ENCODE measurements at regions not wholly inside any gene's neighbourhood (a gene's known extent, or its start where the extent isn't known, plus 50 kb on each side); places are given as distances from the start of the nearest gene placed in this dataset.
"Not testable (repeated sequence)": the region's sequence is repeated elsewhere in the genome, so short reads cannot be mapped to it uniquely, and the experiment has no call there.

DNA sequence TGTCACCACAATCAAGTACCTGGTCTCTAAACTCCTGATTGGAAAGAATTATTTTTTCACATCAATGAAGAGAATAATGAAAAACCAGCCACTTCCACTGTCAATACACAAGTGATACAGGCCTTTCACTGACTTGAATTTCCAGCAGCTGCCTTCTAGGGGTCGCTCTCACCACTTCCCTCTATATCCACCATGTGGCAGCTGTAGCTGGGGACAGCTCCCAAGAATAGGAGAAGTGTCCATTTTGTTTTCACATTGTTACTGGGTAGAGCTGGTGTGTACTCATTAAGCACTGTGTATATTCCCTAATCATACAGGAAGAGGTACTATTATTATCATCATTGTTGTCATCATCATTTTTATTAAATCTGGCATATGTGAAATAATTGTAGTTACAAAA lies 438.4 kb upstream of the SPTLC3 start:
- H3K4me3 ChIP-seq (ENCODE audit: low read length), result no peak overlapping the region
- no peak for ATAC-seq
- Mint-ChIP-seq H3K4me3 (no peak overlapping the region), H3K9me3 (peaks cover 0 to 12% (median 0%) of the 10 kb centered on the region in 11 donors), H3K27ac (no peak overlapping the region), H3K36me3 (no peaks in the 10 kb centered on the region), H3K4me1 (no peaks in the 10 kb centered on the region), H3K27me3 (no peaks in the 10 kb centered on the region)
- no peaks in the 10 kb centered on the region for H3K9me3 ChIP-seq (ENCODE audit: control insufficient read depth in 2 of 3, low read length in 3 of 3)
- no peaks in the 10 kb centered on the region for H3K4me1 ChIP-seq (ENCODE audit: control insufficient read depth in 2 of 2, insufficient read depth in 2 of 2, low read length in 2 of 2)
- H3K27me3 ChIP-seq (ENCODE audit: control insufficient read depth in 2 of 2, insufficient read depth in 2 of 2, low read length in 2 of 2), result no peaks in the 10 kb centered on the region
- H3K36me3 ChIP-seq (ENCODE audit: control insufficient read depth in 2 of 3, insufficient read depth in 3 of 3, low read length in 3 of 3), result no peaks in the 10 kb centered on the region
- ChIA-PET POLR2A (no interaction called here), CTCF (no interaction called here)
- H3K27ac ChIP-seq (ENCODE audit: low read depth, low read length), result no peak overlapping the region
- intact Hi-C loops (cut with micrococcal nuclease), result no loop called here
- no peak for DNase-seq

DNA sequence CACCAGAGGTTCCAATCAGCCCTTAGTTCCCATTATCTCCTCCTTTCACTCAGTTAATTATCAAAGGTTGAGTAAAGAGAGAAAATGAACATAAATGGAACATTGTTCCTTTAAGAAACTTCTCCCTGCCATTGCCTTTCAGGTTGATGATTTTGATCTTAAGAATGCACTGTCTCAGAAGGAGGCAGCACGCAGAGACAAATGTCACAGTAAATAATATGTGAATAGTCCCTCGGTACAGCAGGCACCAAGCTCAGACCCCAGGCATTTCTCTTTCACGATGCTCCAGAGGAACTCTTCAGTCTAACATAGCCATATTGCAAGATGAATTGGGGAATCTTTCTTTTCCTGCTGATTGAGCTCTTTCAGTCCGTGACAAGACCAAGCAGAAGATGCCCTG lies 435.3 kb upstream of the SPTLC3 start:
- Histone ChIP-seq H3K36me3 (ENCODE audit: control insufficient read depth in 2 of 3, insufficient read depth in 3 of 3, low read length in 3 of 3) (no peaks in the 10 kb centered on the region), H3K9me3 (ENCODE audit: control insufficient read depth in 2 of 3, low read length in 3 of 3) (no peaks in the 10 kb centered on the region), H3K27me3 (ENCODE audit: control insufficient read depth in 2 of 2, insufficient read depth in 2 of 2, low read length in 2 of 2) (no peaks in the 10 kb centered on the region), H3K4me1 (ENCODE audit: control insufficient read depth in 2 of 2, insufficient read depth in 2 of 2, low read length in 2 of 2) (no peaks in the 10 kb centered on the region), H3K27ac (ENCODE audit: low read depth, low read length) (no peak overlapping the region), H3K4me3 (ENCODE audit: low read length) (no peak overlapping the region)
- H3K9me3 Mint-ChIP-seq, result peaks cover 0 to 12% (median 0%) of the 10 kb centered on the region in 11 donors
- H3K4me3 Mint-ChIP-seq, result no peak overlapping the region
- DNase-seq (no peak), ATAC-seq (no peak)
- H3K27me3 Mint-ChIP-seq, result no peaks in the 10 kb centered on the region
- H3K4me1 Mint-ChIP-seq, result no peaks in the 10 kb centered on the region
- CTCF ChIA-PET, result no interaction called here
- no peak overlapping the region for H3K27ac Mint-ChIP-seq
- no peaks in the 10 kb centered on the region for H3K36me3 Mint-ChIP-seq
- intact Hi-C loops (cut with micrococcal nuclease), result no loop called here
- POLR2A ChIA-PET, result no interaction called here

DNA sequence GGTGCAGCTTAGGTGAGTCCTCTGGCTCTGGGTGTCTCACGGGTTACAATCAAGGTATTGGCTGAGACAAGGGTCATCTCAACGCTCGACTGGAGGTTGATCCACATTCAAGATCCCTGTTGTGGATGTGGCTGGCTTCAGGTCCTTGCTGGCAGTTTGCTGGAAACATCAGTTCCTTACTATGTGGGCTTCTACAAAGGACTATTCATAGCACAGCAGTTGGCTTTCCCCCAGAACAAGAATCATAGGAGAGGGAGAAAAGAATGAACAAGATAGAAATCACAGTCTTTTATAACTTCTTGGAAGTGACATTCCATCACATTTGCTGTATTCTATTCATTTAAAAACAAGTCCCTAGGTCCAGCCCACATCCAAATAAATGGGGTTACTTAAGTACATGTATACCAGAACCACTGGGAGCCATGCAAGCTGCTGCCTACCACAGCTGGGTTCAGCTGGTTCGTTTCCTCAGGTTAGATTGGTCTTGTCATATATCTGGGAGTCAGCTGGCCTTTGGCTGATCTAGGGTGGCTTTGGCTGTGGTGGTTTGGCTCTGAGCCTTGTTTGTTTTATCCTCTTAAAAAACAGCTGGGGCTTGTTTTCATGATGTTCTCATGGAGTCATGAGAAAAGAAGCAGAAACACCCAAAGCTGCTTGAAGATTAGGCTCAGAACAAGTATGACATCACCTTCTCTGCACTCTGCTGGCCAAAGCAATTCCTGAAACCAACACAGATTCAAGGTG lies 433.2 kb upstream of the SPTLC3 start:
- intact Hi-C loops (cut with micrococcal nuclease), result no loop called here
- ChIA-PET POLR2A (interaction anchor here (0.6 kb wide), 1 partner anchor 20 kb away, joined by 3 read pairs; no protein-coding TSS in a partner anchor), CTCF (no interaction called here)
- DNase-seq (no peak), ATAC-seq (no peak)
- no peak overlapping the region for H3K27ac ChIP-seq (ENCODE audit: low read depth, low read length)
- H3K4me1 ChIP-seq (ENCODE audit: control insufficient read depth in 2 of 2, insufficient read depth in 2 of 2, low read length in 2 of 2), result no peaks in the 10 kb centered on the region
- Mint-ChIP-seq H3K27ac (no peak overlapping the region), H3K27me3 (no peaks in the 10 kb centered on the region), H3K4me3 (no peak overlapping the region), H3K4me1 (no peaks in the 10 kb centered on the region), H3K36me3 (no peaks in the 10 kb centered on the region), H3K9me3 (peaks cover 0 to 7% (median 0%) of the 10 kb centered on the region in 11 donors)
- H3K4me3 ChIP-seq (ENCODE audit: low read length), result no peak overlapping the region
- no peaks in the 10 kb centered on the region for H3K27me3 ChIP-seq (ENCODE audit: control insufficient read depth in 2 of 2, insufficient read depth in 2 of 2, low read length in 2 of 2)
- H3K9me3 ChIP-seq (ENCODE audit: control insufficient read depth in 2 of 3, low read length in 3 of 3), result no peaks in the 10 kb centered on the region
- H3K36me3 ChIP-seq (ENCODE audit: control insufficient read depth in 2 of 3, insufficient read depth in 3 of 3, low read length in 3 of 3), result no peaks in the 10 kb centered on the region

DNA sequence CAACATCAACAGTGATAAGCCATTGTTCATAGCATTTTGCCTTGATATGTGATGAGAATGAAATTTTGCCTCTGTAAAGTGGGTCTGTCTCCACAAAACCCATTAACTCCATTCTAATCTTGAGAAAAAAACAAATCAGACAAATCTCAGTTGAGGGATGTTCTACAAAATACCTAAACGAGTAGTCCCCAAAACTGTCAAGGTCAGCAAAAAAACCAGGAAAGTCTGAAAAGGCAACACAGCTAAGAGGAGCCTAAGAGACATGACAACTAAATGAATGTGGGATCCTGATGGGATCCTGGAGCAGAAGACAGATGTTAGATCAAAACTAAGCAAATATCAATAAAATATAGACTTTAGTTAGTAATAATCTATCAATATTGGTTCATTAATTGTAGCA lies 431.6 kb upstream of the SPTLC3 start:
- DNase-seq, result no peak

DNA sequence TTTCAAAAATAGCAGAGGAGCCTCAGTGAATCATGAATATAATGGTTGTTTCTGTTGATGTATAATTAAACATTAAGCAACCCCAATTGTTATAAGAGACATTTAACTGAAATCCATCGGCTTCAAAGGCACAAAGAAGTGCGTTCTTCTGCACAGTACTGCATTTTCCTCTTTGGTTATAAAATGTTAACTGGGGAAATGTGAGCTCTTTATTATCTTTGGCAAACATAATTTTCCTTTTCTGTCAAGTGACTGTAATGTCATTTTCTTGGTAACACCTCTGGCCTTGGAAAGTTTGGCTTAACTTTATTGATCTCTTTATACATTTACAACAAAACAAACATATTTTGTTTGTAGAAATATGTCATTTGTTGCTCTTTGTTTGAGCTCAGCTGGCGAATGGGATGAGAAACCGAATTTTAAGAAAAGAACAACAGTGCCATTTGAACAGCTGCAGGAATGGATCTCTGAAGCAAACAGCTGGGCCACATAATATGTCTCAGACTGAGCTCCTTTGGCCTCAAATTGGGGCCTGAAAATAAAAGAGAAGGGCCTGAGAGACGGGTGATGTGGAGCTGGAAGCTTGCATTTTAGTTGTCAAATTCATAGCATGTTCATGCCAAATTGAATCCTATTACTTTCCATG lies 427.0 kb upstream of the SPTLC3 start:
- CTCF ChIA-PET, result no interaction called here
- H3K9me3 ChIP-seq (ENCODE audit: control insufficient read depth in 2 of 3, low read length in 3 of 3), result no peaks in the 10 kb centered on the region
- H3K27me3 ChIP-seq (ENCODE audit: control insufficient read depth in 2 of 2, insufficient read depth in 2 of 2, low read length in 2 of 2), result no peaks in the 10 kb centered on the region
- ATAC-seq (no peak), DNase-seq (no peak)
- H3K36me3 ChIP-seq (ENCODE audit: control insufficient read depth in 2 of 3, insufficient read depth in 3 of 3, low read length in 3 of 3), result no peaks in the 10 kb centered on the region
- H3K27ac Mint-ChIP-seq, result no peak overlapping the region
- no peaks in the 10 kb centered on the region for H3K4me1 ChIP-seq (ENCODE audit: control insufficient read depth in 2 of 2, insufficient read depth in 2 of 2, low read length in 2 of 2)
- POLR2A ChIA-PET, result no interaction called here
- no peaks in the 10 kb centered on the region for H3K27me3 Mint-ChIP-seq
- H3K36me3 Mint-ChIP-seq, result peaks cover 0 to 4% (median 0%) of the 10 kb centered on the region in 5 donors
- no peak overlapping the region for H3K4me3 ChIP-seq (ENCODE audit: low read length)
- no peak overlapping the region for H3K4me3 Mint-ChIP-seq
- intact Hi-C loops (cut with micrococcal nuclease), result no loop called here
- H3K27ac ChIP-seq (ENCODE audit: low read depth, low read length), result no peak overlapping the region
- no peaks in the 10 kb centered on the region for H3K4me1 Mint-ChIP-seq
- peaks cover 2 to 13% (median 5%) of the 10 kb centered on the region in 11 donors for H3K9me3 Mint-ChIP-seq

More for the DNA sequence above, 431.6 kb upstream of the SPTLC3 start:
- Histone ChIP-seq H3K36me3 (ENCODE audit: control insufficient read depth in 2 of 3, insufficient read depth in 3 of 3, low read length in 3 of 3) (no peaks in the 10 kb centered on the region), H3K27me3 (ENCODE audit: control insufficient read depth in 2 of 2, insufficient read depth in 2 of 2, low read length in 2 of 2) (no peaks in the 10 kb centered on the region), H3K9me3 (ENCODE audit: control insufficient read depth in 2 of 3, low read length in 3 of 3) (no peaks in the 10 kb centered on the region), H3K27ac (ENCODE audit: low read depth, low read length) (no peak overlapping the region), H3K4me1 (ENCODE audit: control insufficient read depth in 2 of 2, insufficient read depth in 2 of 2, low read length in 2 of 2) (no peaks in the 10 kb centered on the region), H3K4me3 (ENCODE audit: low read length) (no peak overlapping the region)
- peaks cover 0 to 9% (median 4%) of the 10 kb centered on the region in 11 donors for H3K9me3 Mint-ChIP-seq
- no peak for ATAC-seq
- no peaks in the 10 kb centered on the region for H3K4me1 Mint-ChIP-seq
- POLR2A ChIA-PET, result no interaction called here
- H3K4me3 Mint-ChIP-seq, result no peak overlapping the region
- CTCF ChIA-PET, result no interaction called here
- H3K27me3 Mint-ChIP-seq, result no peaks in the 10 kb centered on the region
- H3K27ac Mint-ChIP-seq, result no peak overlapping the region
- H3K36me3 Mint-ChIP-seq, result peaks cover 0 to 4% (median 0%) of the 10 kb centered on the region in 5 donors
- intact Hi-C loops (cut with micrococcal nuclease), result no loop called here

DNA sequence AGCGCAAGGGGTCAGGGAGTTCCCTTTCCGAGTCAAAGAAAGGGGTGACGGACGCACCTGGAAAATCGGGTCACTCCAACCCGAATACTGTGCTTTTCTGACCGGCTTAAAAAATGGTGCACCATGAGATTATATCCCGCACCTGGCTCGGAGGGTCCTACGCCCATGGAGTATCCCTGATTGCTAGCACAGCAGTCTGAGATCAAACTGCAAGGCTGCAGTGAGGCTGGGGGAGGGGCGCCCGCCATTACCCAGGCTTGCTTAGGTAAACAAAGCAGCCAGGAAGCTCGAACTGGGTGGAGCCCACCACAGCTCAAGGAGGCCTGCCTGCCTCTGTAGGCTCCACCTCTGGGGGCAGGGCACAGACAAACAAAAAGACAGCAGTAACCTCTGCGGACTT lies 426.1 kb upstream of the SPTLC3 start:
- H3K36me3 Mint-ChIP-seq; DNase-seq; H3K4me3 ChIP-seq (ENCODE audit: low read length); H3K4me1 Mint-ChIP-seq; CTCF ChIA-PET; H3K36me3 ChIP-seq (ENCODE audit: control insufficient read depth in 2 of 3, insufficient read depth in 3 of 3, low read length in 3 of 3); H3K27me3 ChIP-seq (ENCODE audit: control insufficient read depth in 2 of 2, insufficient read depth in 2 of 2, low read length in 2 of 2); H3K27ac ChIP-seq (ENCODE audit: low read depth, low read length); ATAC-seq; H3K9me3 ChIP-seq (ENCODE audit: control insufficient read depth in 2 of 3, low read length in 3 of 3); H3K27me3 Mint-ChIP-seq; intact Hi-C loops (cut with micrococcal nuclease); POLR2A ChIA-PET; H3K4me3 Mint-ChIP-seq; H3K4me1 ChIP-seq (ENCODE audit: control insufficient read depth in 2 of 2, insufficient read depth in 2 of 2, low read length in 2 of 2); H3K27ac Mint-ChIP-seq: not testable (repeated sequence)
- H3K9me3 Mint-ChIP-seq, result peaks cover 2 to 13% (median 5%) of the 10 kb centered on the region in 11 donors

DNA sequence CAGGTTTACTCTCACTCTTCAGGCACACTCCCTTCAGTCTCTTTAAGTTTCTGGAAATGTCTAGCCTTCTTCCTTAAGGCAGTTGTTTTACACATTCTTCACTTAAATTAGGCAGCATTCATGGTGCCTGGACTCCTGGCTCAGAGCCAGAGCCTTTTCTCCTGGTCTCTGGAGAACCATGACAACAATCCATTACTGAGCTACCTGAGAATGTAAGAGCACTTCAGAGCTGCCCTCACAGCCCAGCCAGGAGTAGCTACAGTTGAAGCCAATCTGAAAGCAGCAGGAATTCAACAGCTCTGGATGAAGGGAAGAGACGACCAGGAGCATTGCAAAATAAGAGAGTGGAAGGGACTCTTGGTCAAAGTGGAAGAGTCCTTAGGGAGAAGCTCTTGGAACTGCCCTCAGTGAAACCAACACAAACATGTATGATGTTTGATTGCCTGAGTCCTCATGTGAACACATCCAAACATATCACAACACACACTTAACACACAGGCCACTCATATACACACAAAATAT lies 416.8 kb upstream of the SPTLC3 start:
- H3K9me3 Mint-ChIP-seq, result peaks cover 0 to 17% (median 3%) of the 10 kb centered on the region in 11 donors
- H3K4me3 Mint-ChIP-seq, result no peak overlapping the region
- POLR2A ChIA-PET, result no interaction called here
- no peaks in the 10 kb centered on the region for H3K27me3 Mint-ChIP-seq
- no peak for ATAC-seq
- Histone ChIP-seq H3K27ac (ENCODE audit: low read depth, low read length) (no peak overlapping the region), H3K4me3 (ENCODE audit: low read length) (no peak overlapping the region), H3K4me1 (ENCODE audit: control insufficient read depth in 2 of 2, insufficient read depth in 2 of 2, low read length in 2 of 2) (no peaks in the 10 kb centered on the region), H3K9me3 (ENCODE audit: control insufficient read depth in 2 of 3, low read length in 3 of 3) (peaks cover 0 to 2% (median 0%) of the 10 kb centered on the region in 3 experiments), H3K27me3 (ENCODE audit: control insufficient read depth in 2 of 2, insufficient read depth in 2 of 2, low read length in 2 of 2) (no peaks in the 10 kb centered on the region), H3K36me3 (ENCODE audit: control insufficient read depth in 2 of 3, insufficient read depth in 3 of 3, low read length in 3 of 3) (no peaks in the 10 kb centered on the region)
- peaks cover 0 to 1% (median 0%) of the 10 kb centered on the region in 7 donors for H3K4me1 Mint-ChIP-seq
- DNase-seq, result no peak
- no peak overlapping the region for H3K27ac Mint-ChIP-seq
- H3K36me3 Mint-ChIP-seq, result no peaks in the 10 kb centered on the region
- CTCF ChIA-PET, result no interaction called here
- intact Hi-C loops (cut with micrococcal nuclease), result no loop called here

All from naive thymus-derived CD4-positive, alpha-beta T cell (primary cell).